ENCODE measurements at regions not wholly inside any gene's neighbourhood (a gene's known extent, or its start where the extent isn't known, plus 50 kb on each side); places are given as distances from the start of the nearest gene placed in this dataset.

GRCh38 chr1:199336745-199337640, 690.5 kb upstream of the NR5A2 start:
- intact Hi-C loops (cut with micrococcal nuclease): no loop called here
- no peak overlapping the region for H3K4me3 Mint-ChIP-seq
- no peaks in the 10 kb centered on the region for H3K9me3 Mint-ChIP-seq
- no peaks in the 10 kb centered on the region for H3K4me1 Mint-ChIP-seq (ENCODE audit: low read depth)
- H3K36me3 Mint-ChIP-seq (ENCODE audit: low read depth): no peaks in the 10 kb centered on the region
- H3K27me3 Mint-ChIP-seq: no peaks in the 10 kb centered on the region
- no peak overlapping the region for H3K27ac Mint-ChIP-seq

GRCh38 chr1:199338760-199339159, 688.8 kb upstream of the NR5A2 start:
- intact Hi-C loops (cut with micrococcal nuclease): no loop called here
- Mint-ChIP-seq H3K27ac (no peak overlapping the region), H3K27me3 (no peaks in the 10 kb centered on the region), H3K9me3 (no peaks in the 10 kb centered on the region), H3K4me3 (no peak overlapping the region), H3K36me3 (ENCODE audit: low read depth) (no peaks in the 10 kb centered on the region), H3K4me1 (ENCODE audit: low read depth) (no peaks in the 10 kb centered on the region)

DNA sequence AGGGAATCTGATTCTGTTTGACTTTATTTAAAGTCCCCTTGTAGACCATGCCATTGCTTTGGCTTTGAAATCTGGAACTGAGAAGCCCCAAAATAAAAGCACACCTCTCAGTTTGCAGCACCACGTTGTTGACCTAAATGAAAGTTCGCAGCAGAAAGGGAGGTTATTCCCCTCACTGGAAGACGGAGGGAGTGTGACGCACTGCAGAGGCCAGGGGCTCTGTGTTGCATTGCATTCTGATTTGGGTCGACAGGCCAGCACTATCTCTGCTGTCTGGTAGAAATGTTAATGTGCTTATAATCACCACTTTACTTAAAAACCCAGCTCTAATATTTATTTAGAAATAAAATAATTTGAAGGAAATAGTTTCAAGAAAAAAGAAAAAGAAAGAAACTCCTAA, 675.2 kb upstream of the NR5A2 start:
- H3K4me3 Mint-ChIP-seq: no peak overlapping the region

GRCh38 chr1:199353906-199354305, 673.6 kb upstream of the NR5A2 start:
- Mint-ChIP-seq H3K4me3 (no peak overlapping the region), H3K27me3 (no peaks in the 10 kb centered on the region), H3K9me3 (peaks cover 37% of the 10 kb centered on the region), H3K36me3 (ENCODE audit: low read depth) (no peaks in the 10 kb centered on the region), H3K4me1 (ENCODE audit: low read depth) (no peaks in the 10 kb centered on the region), H3K27ac (no peak overlapping the region)
- intact Hi-C loops (cut with micrococcal nuclease): no loop called here

More for the DNA sequence above, 675.2 kb upstream of the NR5A2 start:
- H3K4me1 Mint-ChIP-seq (ENCODE audit: low read depth): no peaks in the 10 kb centered on the region
- H3K9me3 Mint-ChIP-seq: peaks cover 47% of the 10 kb centered on the region
- no peaks in the 10 kb centered on the region for H3K27me3 Mint-ChIP-seq
- intact Hi-C loops (cut with micrococcal nuclease): no loop called here
- H3K27ac Mint-ChIP-seq: no peak overlapping the region
- no peaks in the 10 kb centered on the region for H3K36me3 Mint-ChIP-seq (ENCODE audit: low read depth)

DNA sequence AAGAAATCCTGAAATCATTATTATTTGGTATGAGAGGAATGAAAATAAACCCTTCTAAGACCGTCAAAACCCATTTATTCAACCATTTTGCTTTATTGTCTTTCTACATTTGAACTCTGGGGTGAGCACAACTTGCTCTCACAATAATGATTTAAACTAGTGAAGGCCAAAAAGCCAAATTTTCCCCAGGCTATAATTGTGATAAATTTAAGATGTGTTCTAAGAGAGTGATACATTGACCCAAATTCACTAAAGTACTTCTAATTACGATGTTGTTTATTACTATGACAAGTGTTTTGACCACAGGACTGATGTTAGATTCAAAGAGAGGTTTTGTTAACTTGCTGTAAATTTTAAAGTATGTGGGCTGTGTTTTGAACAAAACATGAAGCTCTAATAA, 670.9 kb upstream of the NR5A2 start:
- Mint-ChIP-seq H3K4me3 (no peak overlapping the region), H3K36me3 (ENCODE audit: low read depth) (no peaks in the 10 kb centered on the region), H3K27me3 (no peaks in the 10 kb centered on the region), H3K27ac (no peak overlapping the region), H3K4me1 (ENCODE audit: low read depth) (no peaks in the 10 kb centered on the region), H3K9me3 (peaks cover 15% of the 10 kb centered on the region)
- intact Hi-C loops (cut with micrococcal nuclease): no loop called here

GRCh38 chr1:199357599-199357998, 669.9 kb upstream of the NR5A2 start:
- H3K36me3 Mint-ChIP-seq (ENCODE audit: low read depth): no peaks in the 10 kb centered on the region
- H3K27me3 Mint-ChIP-seq: no peaks in the 10 kb centered on the region
- intact Hi-C loops (cut with micrococcal nuclease): no loop called here
- no peaks in the 10 kb centered on the region for H3K4me1 Mint-ChIP-seq (ENCODE audit: low read depth)
- H3K9me3 Mint-ChIP-seq: peaks cover 15% of the 10 kb centered on the region
- no peak overlapping the region for H3K4me3 Mint-ChIP-seq
- H3K27ac Mint-ChIP-seq: no peak overlapping the region

DNA sequence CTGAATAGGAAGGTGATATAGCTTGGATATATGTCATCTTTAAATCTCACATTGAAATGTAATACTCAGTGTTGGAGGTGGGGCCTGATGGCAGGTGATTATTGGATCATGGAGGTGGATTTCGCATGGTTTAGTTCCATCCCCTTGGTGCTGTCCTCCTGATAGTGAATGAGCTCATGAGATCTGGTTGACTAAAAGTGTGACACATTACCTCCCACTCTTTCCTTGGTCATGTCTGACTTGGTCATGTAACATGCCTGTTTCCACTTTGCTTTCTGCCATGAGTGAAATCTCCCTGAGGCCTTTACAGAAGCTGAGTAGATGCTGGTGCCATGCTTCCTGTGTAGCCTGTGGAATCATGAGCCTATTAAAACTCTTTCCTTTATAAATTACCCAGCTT, 664.5 kb upstream of the NR5A2 start:
- H3K36me3 Mint-ChIP-seq (ENCODE audit: low read depth): no peaks in the 10 kb centered on the region
- no peak overlapping the region for H3K4me3 Mint-ChIP-seq
- H3K4me1 Mint-ChIP-seq (ENCODE audit: low read depth): no peaks in the 10 kb centered on the region
- intact Hi-C loops (cut with micrococcal nuclease): no loop called here
- H3K9me3 Mint-ChIP-seq: no peaks in the 10 kb centered on the region
- H3K27ac Mint-ChIP-seq: no peak overlapping the region
- no peaks in the 10 kb centered on the region for H3K27me3 Mint-ChIP-seq

DNA sequence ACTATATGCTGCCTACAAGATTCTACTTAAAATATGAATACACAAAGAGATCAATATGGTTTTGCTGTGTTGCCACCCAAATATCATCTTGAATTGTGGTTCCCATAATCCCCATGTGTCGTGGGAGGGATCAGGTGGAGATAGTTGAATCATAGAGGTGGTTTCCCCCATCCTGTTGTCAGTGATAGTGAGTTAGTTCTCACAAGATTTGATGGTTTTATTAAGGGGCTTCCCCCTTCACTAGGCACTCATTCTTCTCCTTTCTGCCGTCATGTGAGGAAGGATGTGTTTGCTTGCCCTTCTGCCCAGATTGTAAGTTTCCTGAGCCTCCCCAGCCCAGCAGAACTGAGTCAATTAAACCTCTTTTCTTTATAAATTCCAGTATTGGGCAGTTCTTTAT, 654.4 kb upstream of the NR5A2 start:
- Mint-ChIP-seq H3K4me1 (ENCODE audit: low read depth) (no peaks in the 10 kb centered on the region), H3K36me3 (ENCODE audit: low read depth) (no peaks in the 10 kb centered on the region), H3K27me3 (no peaks in the 10 kb centered on the region), H3K27ac (no peak overlapping the region), H3K4me3 (no peak overlapping the region), H3K9me3 (no peaks in the 10 kb centered on the region)
- intact Hi-C loops (cut with micrococcal nuclease): no loop called here

- no peaks in the 10 kb centered on the region for H3K27me3 Mint-ChIP-seq
- H3K9me3 Mint-ChIP-seq: no peaks in the 10 kb centered on the region
- H3K4me3 Mint-ChIP-seq: no peak overlapping the region
- H3K27ac Mint-ChIP-seq: no peak overlapping the region
- no peaks in the 10 kb centered on the region for H3K4me1 Mint-ChIP-seq (ENCODE audit: low read depth)
- intact Hi-C loops (cut with micrococcal nuclease): no loop called here
- no peaks in the 10 kb centered on the region for H3K36me3 Mint-ChIP-seq (ENCODE audit: low read depth)
Observed at GRCh38 chr1:199377211-199377610, 650.3 kb upstream of the NR5A2 start.

DNA sequence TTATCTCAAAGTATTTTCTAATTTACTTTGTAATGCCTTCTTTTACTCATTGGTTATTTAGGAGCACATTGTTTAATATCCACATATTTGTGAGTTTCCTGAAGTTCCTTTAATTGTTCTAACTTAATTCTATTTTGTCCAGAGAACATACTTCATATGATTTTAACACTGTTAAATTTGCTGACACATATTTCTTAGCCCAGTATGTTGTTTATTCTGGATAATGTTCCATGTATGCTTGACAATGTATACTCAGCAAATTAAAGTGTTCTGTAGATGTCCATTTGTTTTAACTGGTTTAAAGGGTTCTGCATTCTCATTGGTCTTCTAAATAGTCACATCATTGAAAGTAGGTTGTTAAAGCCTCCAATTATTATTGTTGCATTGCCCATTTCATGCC, 643.7 kb upstream of the NR5A2 start:
- Mint-ChIP-seq H3K27me3 (no peaks in the 10 kb centered on the region), H3K4me3 (no peak overlapping the region), H3K36me3 (ENCODE audit: low read depth) (no peaks in the 10 kb centered on the region), H3K4me1 (ENCODE audit: low read depth) (no peaks in the 10 kb centered on the region), H3K27ac (no peak overlapping the region), H3K9me3 (no peaks in the 10 kb centered on the region)
- intact Hi-C loops (cut with micrococcal nuclease): no loop called here

GRCh38 chr1:199394856-199395255, 632.7 kb upstream of the NR5A2 start:
- peaks cover under 1% of the 10 kb centered on the region for H3K4me1 Mint-ChIP-seq (ENCODE audit: low read depth)
- no peaks in the 10 kb centered on the region for H3K27me3 Mint-ChIP-seq
- H3K4me3 Mint-ChIP-seq: no peak overlapping the region
- H3K27ac Mint-ChIP-seq: no peak overlapping the region
- no peaks in the 10 kb centered on the region for H3K36me3 Mint-ChIP-seq (ENCODE audit: low read depth)
- intact Hi-C loops (cut with micrococcal nuclease): no loop called here
- peaks cover 16% of the 10 kb centered on the region for H3K9me3 Mint-ChIP-seq

- no peaks in the 10 kb centered on the region for H3K36me3 Mint-ChIP-seq (ENCODE audit: low read depth)
- H3K27me3 Mint-ChIP-seq: no peaks in the 10 kb centered on the region
- H3K4me1 Mint-ChIP-seq (ENCODE audit: low read depth): peaks cover 12% of the 10 kb centered on the region
- intact Hi-C loops (cut with micrococcal nuclease): no loop called here
- H3K27ac Mint-ChIP-seq: no peak overlapping the region
- H3K4me3 Mint-ChIP-seq: no peak overlapping the region
- H3K9me3 Mint-ChIP-seq: peaks cover 16% of the 10 kb centered on the region
Observed at GRCh38 chr1:199396456-199396855, 631.1 kb upstream of the NR5A2 start.

- intact Hi-C loops (cut with micrococcal nuclease): no loop called here
- peaks cover 12% of the 10 kb centered on the region for H3K4me1 Mint-ChIP-seq (ENCODE audit: low read depth)
- no peak overlapping the region for H3K4me3 Mint-ChIP-seq
- H3K27ac Mint-ChIP-seq: no peak overlapping the region
- no peaks in the 10 kb centered on the region for H3K9me3 Mint-ChIP-seq
- no peaks in the 10 kb centered on the region for H3K27me3 Mint-ChIP-seq
- H3K36me3 Mint-ChIP-seq (ENCODE audit: low read depth): no peaks in the 10 kb centered on the region
Observed at GRCh38 chr1:199399996-199400724, 627.4 kb upstream of the NR5A2 start.

- Mint-ChIP-seq H3K4me3 (no peak overlapping the region), H3K9me3 (no peaks in the 10 kb centered on the region), H3K27ac (no peak overlapping the region), H3K27me3 (no peaks in the 10 kb centered on the region), H3K36me3 (ENCODE audit: low read depth) (no peaks in the 10 kb centered on the region), H3K4me1 (ENCODE audit: low read depth) (peaks cover 12% of the 10 kb centered on the region)
- intact Hi-C loops (cut with micrococcal nuclease): no loop called here
Observed at GRCh38 chr1:199403531-199404116, 623.9 kb upstream of the NR5A2 start.
